Gastrocnemius medialis (tissue), 4 donors: ENCODE measurements at regions not wholly inside any gene's neighbourhood (a gene's known extent, or its start where the extent isn't known, plus 50 kb on each side); places are given as distances from the start of the nearest gene placed in this dataset.

Experiments
- ATAC-seq, 2 donors: fragments of 150-250 bp; one replicate each; pipeline ENCODE4 v1.9.1; 2016
- DNase-seq, 2 donors: peaks; one replicate each; pipeline ENCODE4 v3.0.0-alpha.2; 2019
- H3K27ac ChIP-seq, 4 donors: fragments of 200-600 bp; sonication (generic); 1 replicate in 1 of 4; 2 replicates in 3 of 4; pipeline ENCODE4 v1.5.1; 2016 to 2018; ENCODE audit warnings: mild to moderate bottlenecking in 2 of 4, moderate library complexity in 1 of 4
- H3K27me3 ChIP-seq, 3 donors: fragments of 200-600 bp; sonication (generic) in 2 of 3; 1 replicate in 1 of 3; 2 replicates in 2 of 3; pipeline versions ENCODE4 v1.5.1 to v1.6.0; 2016 to 2019; ENCODE audit warnings: mild to moderate bottlenecking in 1 of 3, moderate library complexity in 1 of 3
- H3K36me3 ChIP-seq, 2 donors: fragments of 200-600 bp; sonication (generic) in 1 of 2; one replicate each; pipeline ENCODE4 v1.5.1; 2017 to 2018
- H3K4me1 ChIP-seq, 2 donors: fragments of 200-600 bp; sonication (generic) in 1 of 2; one replicate each; pipeline ENCODE4 v1.5.1; 2016 to 2017; ENCODE audit warnings: mild to moderate bottlenecking in 2 of 2
- H3K4me3 ChIP-seq, 4 donors: fragments of 200-600 bp; sonication (generic) in 3 of 4; 1 replicate in 1 of 4; 2 replicates in 3 of 4; pipeline ENCODE4 v1.5.1; 2016 to 2019; ENCODE audit warnings: mild to moderate bottlenecking in 2 of 4
- H3K9me3 ChIP-seq, 3 donors: fragments of 200-600 bp; sonication (generic) in 2 of 3; 1 replicate in 1 of 3; 2 replicates in 2 of 3; pipeline ENCODE4 v1.5.1; 2016 to 2019
- CTCF ChIP-seq, 5 experiments: fragments of 450-650 bp in 3 of 5; fragments of 200-600 bp in 2 of 5; sonication (generic) in 2 of 5; IDR thresholded peaks in 4 of 5; conservative IDR thresholded peaks in 1 of 5; 1 replicate in 4 of 5; 2 replicates in 1 of 5; pipeline ENCODE4 v1.5.1; 2016 to 2019; ENCODE audit warnings: antibody characterized with exemption in 5 of 5, mild to moderate bottlenecking in 3 of 5, moderate library complexity in 3 of 5
- POLR2A ChIP-seq, 2 donors: fragments of 450-650 bp; IDR thresholded peaks; one replicate each; pipeline ENCODE4 v1.6.1; 2017; ENCODE audit warnings: antibody characterized with exemption in 2 of 2, mild to moderate bottlenecking in 2 of 2, moderate library complexity in 2 of 2
- in situ Hi-C, 4 donors: fragments of 200-750 bp; cut with MboI; loops; one replicate each; pipeline versions ENCODE4 v1.15.0 to v1.8.0; 2017; ENCODE audit warnings: low sequenced_read_pairs in 4 of 4
- intact Hi-C: fragments of 100-400 bp; cut with DNase I; formaldehyde crosslinking; loops from one replicate; pipeline ENCODE4 v1.15.1; 2023; ENCODE audit warnings: low total_unique reads

- no peaks in the 10 kb centered on the region for H3K4me1 ChIP-seq
- no peak overlapping the region for H3K27ac ChIP-seq
- DNase-seq: no peak
- intact Hi-C loops: no loop called here
- H3K27me3 ChIP-seq: no peaks in the 10 kb centered on the region
- in situ Hi-C loops: no loop called here
- H3K9me3 ChIP-seq: no peaks in the 10 kb centered on the region
- no peak overlapping the region for H3K4me3 ChIP-seq
- no peaks in the 10 kb centered on the region for H3K36me3 ChIP-seq
- ATAC-seq: no peak
- no peak for TF ChIP-seq POLR2A (IDR thresholded peaks at IDR 0.05)
- no peak for TF ChIP-seq CTCF (IDR thresholded peaks at IDR 0.05 in 4 of 5, conservative IDR thresholded peaks at IDR 0.05 in 1 of 5)
Observed at GRCh38 chr22:49571326-49571725, 256.3 kb downstream of the BRD1 start.

GRCh38 chr22:49570032-49570848 lies 257.4 kb downstream of the BRD1 start:
- no peak overlapping the region for H3K4me3 ChIP-seq
- H3K36me3 ChIP-seq: no peaks in the 10 kb centered on the region
- no peak for TF ChIP-seq CTCF (IDR thresholded peaks at IDR 0.05 in 4 of 5, conservative IDR thresholded peaks at IDR 0.05 in 1 of 5)
- TF ChIP-seq POLR2A (IDR thresholded peaks at IDR 0.05): no peak
- DNase-seq: peak in 1 of 2 donors; percentile 3
- H3K4me1 ChIP-seq: no peaks in the 10 kb centered on the region
- in situ Hi-C loops: no loop called here
- no peaks in the 10 kb centered on the region for H3K9me3 ChIP-seq
- intact Hi-C loops: no loop called here
- no peak for ATAC-seq
- H3K27me3 ChIP-seq: no peaks in the 10 kb centered on the region
- H3K27ac ChIP-seq: no peak overlapping the region

- intact Hi-C loops: no loop called here
- H3K27ac ChIP-seq: no peak overlapping the region
- TF ChIP-seq CTCF (IDR thresholded peaks at IDR 0.05 in 4 of 5, conservative IDR thresholded peaks at IDR 0.05 in 1 of 5): no peak
- TF ChIP-seq POLR2A (IDR thresholded peaks at IDR 0.05): no peak
- in situ Hi-C loops: no loop called here
- no peak overlapping the region for H3K4me3 ChIP-seq
- H3K36me3 ChIP-seq: no peaks in the 10 kb centered on the region
- H3K9me3 ChIP-seq: no peaks in the 10 kb centered on the region
- H3K4me1 ChIP-seq: no peaks in the 10 kb centered on the region
- DNase-seq (peak in 1 of 2 donors; percentile 6), ATAC-seq (no peak)
- no peaks in the 10 kb centered on the region for H3K27me3 ChIP-seq
Observed at GRCh38 chr22:49569286-49570031, 258.2 kb downstream of the BRD1 start.

GRCh38 chr22:49568751-49569285 lies 258.9 kb downstream of the BRD1 start:
- H3K27ac ChIP-seq: no peak overlapping the region
- peak in 1 of 2 donors; percentile 4 for DNase-seq
- no peaks in the 10 kb centered on the region for H3K27me3 ChIP-seq
- no peaks in the 10 kb centered on the region for H3K9me3 ChIP-seq
- no peaks in the 10 kb centered on the region for H3K4me1 ChIP-seq
- H3K36me3 ChIP-seq: no peaks in the 10 kb centered on the region
- intact Hi-C loops: no loop called here
- ATAC-seq: no peak
- TF ChIP-seq CTCF (IDR thresholded peaks at IDR 0.05 in 4 of 5, conservative IDR thresholded peaks at IDR 0.05 in 1 of 5) (no peak), POLR2A (IDR thresholded peaks at IDR 0.05) (no peak)
- H3K4me3 ChIP-seq: no peak overlapping the region
- in situ Hi-C loops: no loop called here
